HuH-7 (cell line): ENCODE measurements at regions not wholly inside any gene's neighbourhood (a gene's known extent, or its start where the extent isn't known, plus 50 kb on each side); places are given as distances from the start of the nearest gene placed in this dataset.

Experiments used
- DNase-seq: peaks from one replicate; pipeline ENCODE4 v3.0.0; 2011; ENCODE audit warnings: low spot score

DNA sequence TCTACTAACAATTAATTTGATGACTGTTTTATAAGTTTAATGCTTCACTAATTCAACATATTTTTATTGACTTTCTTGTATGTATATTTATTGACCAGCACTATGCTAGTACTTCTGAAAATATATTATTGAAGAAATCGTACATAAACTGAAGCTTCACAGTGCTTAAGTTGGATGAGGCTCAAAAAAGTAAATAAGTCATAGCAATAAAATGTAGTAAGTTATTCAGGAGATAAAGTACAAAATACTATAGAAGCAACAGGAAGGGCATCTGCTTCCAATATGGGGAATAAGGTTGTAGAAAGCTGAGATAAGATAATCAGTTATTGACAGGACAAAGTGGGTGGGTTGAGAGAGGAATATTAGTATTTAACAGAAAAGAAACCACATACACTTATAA is 944.9 kb upstream of the MIR17HG start:
- DNase-seq, result no peak

DNA sequence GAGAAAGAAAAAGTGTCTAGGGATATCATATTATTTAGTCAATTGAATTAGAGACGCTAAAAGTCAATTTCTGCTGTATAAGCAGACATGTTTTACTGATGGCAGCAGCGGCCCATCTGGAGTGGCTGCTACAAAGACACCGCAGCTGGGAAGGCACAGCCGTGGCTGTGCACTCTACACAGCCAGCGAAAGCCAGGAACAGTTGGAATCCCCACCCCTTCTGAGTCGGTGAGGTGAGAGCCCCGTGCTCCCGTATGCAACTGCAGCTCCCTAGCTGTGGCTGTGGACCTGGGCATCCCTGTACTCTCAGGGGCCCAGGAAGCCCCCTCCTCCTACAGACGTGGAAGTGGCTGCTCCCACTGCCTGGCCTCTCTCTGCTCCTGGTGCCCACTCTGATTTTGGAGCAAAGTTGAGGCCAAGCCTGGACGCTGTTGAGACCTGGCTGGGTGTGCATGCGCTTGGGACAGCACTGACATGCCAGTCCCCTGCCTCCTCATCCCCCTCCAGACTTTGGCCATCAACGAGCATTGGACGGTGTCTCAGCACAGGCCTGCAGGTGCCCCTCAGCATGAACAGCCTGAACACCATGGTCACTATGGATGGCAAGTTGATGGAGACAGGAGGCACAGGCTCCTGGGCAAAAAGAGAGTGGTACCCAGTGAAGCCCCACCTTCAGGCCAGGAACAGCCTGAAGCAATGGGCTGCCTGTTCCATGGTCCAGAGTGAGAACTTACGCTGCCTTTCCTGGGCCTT is 944.0 kb upstream of the MIR17HG start:
- no peak for DNase-seq

DNA sequence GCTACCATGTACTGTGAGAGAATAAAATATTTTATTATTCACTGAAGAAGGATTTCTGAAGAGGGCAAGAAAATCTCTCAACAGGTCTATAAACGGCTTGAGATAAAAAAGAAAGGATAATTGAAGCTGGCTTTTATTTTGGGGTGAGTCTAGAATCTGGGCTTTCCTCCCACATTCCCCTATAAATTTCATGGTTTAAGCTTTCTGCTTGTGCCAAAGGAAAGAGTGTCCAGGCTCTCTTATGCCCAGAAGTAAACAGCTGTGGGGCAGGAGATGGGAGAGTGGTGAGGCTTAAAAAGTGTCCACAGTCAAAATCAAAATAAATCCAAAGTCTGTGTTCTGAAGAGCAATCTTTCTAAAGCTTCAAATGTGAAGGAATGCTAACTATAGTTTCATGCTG is 942.2 kb upstream of the MIR17HG start:
- no peak for DNase-seq

DNA sequence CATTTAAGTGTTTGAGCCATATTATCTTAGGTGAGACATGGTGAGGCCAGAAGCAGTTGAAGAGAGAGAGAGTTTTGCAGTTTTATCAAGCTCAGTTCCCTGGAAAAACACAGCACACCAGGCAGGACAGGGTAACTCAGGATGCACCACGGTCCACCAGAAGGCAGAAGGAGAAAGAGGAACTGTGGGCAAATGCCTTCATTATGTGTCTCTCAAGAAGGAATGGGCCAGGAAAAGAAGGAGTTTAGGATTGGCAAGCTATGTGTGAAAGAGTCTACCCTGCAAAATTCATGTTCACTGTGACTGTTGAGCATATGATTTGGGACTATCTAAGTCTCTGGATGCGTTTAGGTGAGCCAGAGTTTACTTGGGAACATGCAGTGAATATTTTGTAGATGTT is 934.5 kb upstream of the MIR17HG start:
- DNase-seq, result no peak

DNA sequence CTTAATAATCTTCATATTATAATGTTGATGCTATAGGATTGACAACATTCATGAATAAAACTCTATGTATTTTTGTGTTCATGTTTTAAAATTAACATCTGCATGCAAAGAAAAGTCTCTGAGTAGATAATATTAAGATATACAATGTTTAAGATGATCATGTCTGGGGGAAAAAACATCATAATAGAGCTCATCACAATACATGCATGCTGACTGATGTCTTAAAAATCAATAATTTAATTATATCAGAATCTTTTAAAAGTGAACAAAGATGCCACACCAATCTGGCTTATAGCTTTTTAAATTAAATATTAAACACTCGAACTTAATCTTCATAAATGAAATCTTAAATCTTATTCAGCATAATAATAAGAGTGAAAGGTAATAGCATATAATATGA is 933.9 kb upstream of the MIR17HG start:
- DNase-seq, result no peak

DNA sequence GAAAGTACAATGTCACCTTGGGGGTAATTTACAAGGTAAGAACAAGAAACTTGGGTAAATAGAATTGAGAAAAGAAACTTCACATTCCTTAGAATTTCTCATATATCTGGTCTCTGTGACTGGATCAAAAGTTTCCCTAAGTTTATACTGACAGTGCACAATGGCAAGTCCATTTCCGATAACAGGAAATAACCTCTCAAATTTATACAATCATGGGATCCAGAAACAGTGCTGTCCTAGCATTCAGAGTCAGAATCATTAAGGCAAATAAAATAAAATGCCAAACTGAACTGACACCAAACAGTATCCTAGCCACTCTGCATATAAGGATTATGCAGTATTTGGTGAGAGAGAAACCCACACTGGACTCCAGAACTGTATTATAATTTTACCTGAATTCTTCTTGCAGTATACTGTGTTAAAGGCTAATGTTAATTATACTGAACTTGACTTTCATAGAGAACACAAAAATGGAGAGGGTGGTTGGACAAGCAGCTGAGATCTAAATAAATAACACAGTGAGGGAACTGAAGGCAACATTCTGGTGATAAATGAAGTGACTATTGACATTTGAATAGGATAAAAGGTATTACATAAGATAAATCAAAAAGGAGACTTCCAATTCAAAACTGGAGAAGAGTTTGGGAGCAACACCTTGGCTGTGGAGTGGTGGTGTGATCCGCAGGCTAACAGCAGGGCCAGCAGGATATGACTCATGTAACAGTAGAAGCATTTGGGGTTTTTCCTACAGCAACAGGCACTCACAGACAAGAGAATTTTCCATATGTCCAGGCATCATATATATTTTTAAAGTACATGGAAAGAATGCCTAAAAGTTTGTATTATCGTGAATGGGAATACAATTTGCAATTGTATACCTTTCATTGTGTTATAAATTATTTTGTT is 932.5 kb upstream of the MIR17HG start:
- peak; percentile 1 for DNase-seq

DNA sequence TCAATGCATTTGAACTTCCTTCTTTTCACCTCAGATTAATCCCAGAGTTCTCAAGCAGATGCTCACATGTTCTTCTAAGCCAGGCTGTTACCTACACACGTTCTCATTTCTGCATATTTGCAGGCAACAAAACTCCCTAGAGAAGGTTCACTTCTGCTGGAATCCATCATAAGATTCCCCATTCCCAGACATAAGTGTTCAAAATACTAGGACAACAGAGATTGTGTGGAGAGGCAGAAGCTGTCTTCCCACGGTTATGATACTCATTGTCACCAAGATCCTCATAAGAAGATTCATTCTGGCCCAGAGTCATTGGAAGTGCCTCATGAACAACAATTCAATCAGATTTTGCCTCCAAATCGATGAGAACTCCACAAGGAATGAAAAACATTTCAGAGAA is 931.6 kb upstream of the MIR17HG start:
- no peak for DNase-seq

GRCh38 chr13:90416519-90416918 is 931.0 kb upstream of the MIR17HG start:
- no peak for DNase-seq

DNA sequence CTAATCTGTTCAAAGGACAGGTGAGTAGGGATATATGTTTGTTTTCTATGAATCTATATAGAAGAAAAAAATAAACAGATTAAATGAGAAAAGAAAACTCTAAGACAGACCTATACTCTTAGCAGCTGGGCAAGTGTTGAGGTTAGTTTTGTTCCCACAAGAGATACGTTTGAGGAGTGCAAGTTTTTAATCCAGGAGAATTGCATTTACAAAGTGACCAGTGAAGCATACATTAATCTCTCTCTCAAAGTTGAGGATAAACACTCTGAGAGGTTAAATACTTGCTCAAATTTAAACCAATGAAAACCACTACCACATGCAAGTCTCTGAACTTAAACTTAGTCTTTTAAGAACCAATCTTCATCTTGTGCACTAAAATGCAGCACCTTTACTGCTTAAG is 930.5 kb upstream of the MIR17HG start:
- DNase-seq, result no peak

DNA sequence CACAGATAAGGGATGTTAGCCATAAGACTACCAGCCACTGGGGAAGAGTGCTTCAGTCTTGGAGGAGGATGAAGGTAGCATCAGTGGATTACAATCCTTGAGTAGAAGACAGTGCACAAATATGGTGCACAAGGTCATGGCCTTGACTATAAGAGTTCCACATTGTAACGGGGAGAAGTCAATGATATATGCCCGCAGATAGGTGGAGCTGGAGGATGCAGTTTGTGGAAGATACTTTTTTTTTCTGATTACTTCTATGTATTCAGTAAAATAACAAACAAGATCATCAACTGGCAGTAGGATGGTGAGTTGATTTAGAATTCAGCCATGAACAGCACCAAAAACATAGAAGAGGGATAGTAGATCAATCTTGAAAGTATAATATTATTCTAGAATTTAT is 926.8 kb upstream of the MIR17HG start:
- peak; percentile 1 for DNase-seq

DNA sequence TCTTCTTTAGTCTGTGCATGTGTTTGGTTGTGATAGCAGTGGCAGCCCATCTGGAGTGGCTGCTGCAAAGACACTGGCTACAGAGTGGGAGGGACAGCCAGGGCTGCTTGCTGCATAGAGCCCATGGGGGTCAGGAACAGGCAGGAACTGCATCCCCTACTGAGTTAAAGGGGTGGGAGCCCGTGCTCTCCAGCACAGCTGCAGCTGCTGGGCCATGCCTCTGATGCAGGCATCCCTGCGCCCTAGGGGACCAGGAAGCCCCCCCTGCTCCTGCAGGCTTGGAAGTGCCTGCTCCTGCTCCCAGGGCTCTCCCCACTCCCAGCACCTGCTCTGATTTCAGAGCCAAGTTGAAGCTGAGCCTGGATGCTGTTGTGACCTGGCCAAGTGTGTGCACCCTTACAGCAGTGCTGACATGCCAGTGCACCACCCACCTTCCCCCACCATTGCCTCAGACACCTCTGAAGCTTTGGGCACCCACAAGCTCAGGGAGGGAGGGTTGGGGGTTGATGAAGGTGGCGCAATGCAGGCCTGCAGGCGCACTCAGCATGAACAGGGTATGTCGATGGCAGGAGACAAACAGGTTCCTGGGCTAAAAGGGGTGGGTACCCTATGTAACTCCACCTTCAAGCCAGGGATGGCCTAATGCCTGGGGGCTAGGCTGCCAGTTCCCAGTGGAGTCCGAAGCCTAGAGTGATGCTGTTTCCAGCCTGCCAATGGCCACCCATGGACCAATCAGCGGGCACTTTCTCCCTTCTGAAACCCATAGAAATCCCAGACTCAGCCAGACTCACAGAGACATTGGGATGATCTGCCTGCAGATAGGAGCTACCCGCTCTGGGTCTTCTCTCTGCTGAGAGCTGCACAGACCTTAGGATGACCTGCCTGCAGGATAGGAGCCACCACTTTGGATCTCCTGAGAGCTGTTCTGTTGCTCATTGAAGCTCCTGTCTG is 919.9 kb upstream of the MIR17HG start:
- no peak for DNase-seq

GRCh38 chr13:90428522-90429210 is 918.8 kb upstream of the MIR17HG start:
- DNase-seq, result no peak

DNA sequence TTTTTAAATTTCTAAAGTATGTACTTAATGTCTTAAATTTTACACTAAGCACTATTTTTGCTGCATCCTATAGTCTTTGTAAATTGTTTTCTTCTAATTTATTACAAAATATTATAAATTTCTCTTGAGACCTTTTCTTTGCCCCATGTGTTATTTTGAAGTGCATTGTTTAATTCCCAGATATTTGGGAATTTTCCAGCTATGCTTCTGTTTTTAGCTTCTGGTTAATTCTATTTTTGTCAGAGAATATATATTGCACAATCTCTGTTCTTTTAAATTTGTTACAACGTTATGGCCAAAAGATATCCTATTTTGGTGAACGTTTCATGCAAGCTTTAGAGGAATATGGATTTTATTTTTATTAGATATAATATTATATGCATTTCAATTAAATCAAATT is 917.4 kb upstream of the MIR17HG start:
- DNase-seq, result no peak

DNA sequence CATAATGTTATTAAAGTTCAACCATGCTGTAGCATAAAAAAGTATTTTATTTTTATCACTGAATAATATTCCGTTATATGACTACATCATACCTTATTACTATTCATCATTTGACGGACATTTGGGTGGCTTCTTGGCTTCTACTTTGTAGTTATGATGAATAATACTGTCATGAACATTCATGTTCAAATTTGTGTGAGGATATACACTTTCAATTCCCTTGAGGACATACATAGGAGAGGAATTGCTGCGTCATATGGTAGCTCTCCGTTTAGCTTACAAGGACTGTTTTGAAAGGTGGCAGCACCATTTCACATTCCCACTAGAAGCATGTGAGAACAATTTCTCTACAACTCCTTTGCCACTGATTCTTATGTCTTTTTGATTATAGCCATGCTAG is 910.8 kb upstream of the MIR17HG start:
- DNase-seq, result no peak

DNA sequence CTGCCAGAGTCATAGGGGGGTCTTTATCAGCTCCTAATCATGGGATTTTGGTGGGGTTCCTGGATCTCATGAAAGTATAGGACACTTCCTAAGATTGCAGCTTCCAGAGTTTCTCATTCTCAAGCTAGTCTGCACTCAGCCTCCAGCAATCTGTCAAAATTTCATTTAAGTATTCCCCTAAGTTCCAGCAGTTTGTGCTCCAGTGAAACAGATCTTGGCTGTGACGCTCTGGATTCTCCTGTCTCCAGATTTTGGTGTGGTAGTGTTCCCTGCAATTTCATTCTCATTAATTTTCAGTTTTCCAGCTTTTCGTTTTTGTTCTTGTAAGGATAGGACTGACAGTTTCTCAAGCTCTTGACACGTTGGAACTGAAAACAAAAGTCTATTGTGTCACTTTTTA is 908.9 kb upstream of the MIR17HG start:
- no peak for DNase-seq

DNA sequence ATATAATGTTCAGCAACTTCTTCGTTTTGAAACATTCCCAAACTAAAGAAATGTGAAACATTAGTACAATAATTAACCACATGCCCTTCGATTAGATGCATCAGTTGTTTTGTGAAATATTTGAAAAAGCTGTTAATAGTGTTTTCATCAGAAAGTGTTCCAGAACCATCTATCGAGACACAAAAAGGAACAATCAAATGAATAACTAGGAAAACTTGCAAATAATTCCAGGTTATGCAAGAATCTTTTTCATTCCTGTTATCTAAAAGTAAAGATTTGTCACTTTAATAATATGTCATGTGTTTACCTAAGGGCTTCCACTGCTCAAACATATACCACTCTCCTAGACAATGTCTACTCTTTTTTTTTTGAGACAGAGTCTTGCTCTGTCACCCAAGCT is 904.2 kb upstream of the MIR17HG start:
- DNase-seq, result peak; percentile 4

DNA sequence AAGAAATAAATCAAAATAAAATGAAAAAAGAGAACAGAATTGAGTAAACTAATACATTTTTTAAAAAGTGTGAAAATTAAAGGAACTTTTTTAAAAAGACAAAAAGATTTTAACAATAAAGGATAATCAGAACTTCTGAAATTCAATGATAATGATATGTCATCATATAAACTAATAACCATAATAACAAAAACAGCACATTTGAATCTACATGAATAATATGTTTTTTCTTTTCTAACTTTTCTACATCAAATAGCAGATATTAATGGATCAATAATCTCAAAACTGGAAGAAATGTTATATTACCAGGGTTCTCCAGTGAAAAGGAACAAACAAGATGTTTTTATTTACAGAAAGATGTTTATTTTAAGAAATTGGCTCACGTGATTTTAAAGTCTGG is 903.3 kb upstream of the MIR17HG start:
- DNase-seq, result no peak

GRCh38 chr13:90445179-90445578 is 902.3 kb upstream of the MIR17HG start:
- no peak for DNase-seq

DNA sequence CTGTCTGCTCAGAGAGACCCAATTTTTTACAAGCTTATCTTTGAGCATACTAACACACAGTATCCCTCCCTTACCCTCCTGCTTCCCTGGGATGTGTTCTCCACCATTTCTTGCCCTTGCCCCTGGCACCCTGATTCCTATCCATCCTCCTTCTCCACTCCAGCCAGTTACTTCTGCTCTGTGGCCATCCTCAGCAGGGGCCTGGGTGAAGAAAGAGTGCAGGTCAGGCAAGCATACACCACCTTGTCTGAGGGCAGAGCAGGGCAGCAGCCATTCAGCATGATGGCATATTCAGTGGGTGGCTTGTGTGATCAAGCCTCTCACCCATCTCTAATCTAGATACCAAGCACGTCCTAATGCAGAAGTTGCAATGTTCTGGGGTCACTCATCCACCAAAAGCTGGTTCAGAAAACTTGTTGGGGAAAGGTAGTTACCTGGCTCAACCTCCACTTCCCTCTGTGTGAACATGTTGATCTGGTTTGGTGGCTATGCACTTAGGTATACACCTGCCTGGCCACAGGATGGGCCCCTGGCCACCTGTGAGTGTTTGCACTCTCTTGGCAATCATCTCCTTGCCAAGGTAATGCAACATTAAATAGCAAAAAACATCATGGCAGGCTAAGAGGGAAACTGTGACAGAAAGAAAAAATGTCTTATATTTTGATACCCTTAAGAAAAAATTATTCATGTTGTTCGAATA is 900.3 kb upstream of the MIR17HG start:
- no peak for DNase-seq

DNA sequence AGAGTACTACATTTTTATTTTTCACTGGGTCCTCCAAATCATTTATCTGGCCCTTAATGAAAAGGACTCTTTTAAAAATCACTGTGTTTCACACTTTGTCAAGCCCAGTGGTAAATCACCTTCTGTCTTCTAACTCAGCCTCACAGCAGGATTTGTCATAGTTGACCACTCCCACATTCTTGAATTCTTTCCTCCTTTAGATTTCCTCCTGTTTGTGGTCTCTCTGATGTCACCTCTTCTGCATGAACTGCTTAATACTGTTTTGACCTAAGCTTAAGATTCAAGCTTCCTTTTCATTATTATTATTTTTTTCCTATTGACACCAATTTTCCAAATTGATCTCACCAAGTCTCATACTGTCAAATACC is 899.8 kb upstream of the MIR17HG start:
- no peak for DNase-seq

GRCh38 chr13:90448466-90449037 is 898.9 kb upstream of the MIR17HG start:
- DNase-seq, result no peak
